NT2/D1 (cell line): ENCODE measurements at regions not wholly inside any gene's neighbourhood (a gene's known extent, or its start where the extent isn't known, plus 50 kb on each side); places are given as distances from the start of the nearest gene placed in this dataset.

Experiments
- DNase-seq: peaks from one replicate; pipeline ENCODE4 v3.0.0-alpha.2; 2011; ENCODE audit warnings: low read depth, low spot score
- H3K27me3 ChIP-seq: 2 replicates; pipeline ENCODE4 v1.6.0; 2011; ENCODE audit warnings: mild to moderate bottlenecking; ENCODE audit not compliant: insufficient read length, insufficient read depth
- H3K36me3 ChIP-seq: 2 replicates; pipeline ENCODE4 v1.6.1; 2011; ENCODE audit warnings: mild to moderate bottlenecking, low read length, mixed read lengths; ENCODE audit not compliant: insufficient read depth, insufficient read length
- H3K4me1 ChIP-seq: 2 replicates; pipeline ENCODE4 v1.5.1; 2011; ENCODE audit not compliant: insufficient read depth, insufficient read length
- H3K4me3 ChIP-seq: 2 replicates; pipeline ENCODE4 v1.5.1; 2011; ENCODE audit warnings: low read depth; ENCODE audit not compliant: insufficient read length
- H3K9ac ChIP-seq: 2 replicates; pipeline ENCODE4 v1.6.0; 2011; ENCODE audit warnings: low read depth; ENCODE audit not compliant: insufficient read length
- H3K9me3 ChIP-seq: 2 replicates; pipeline ENCODE4 v1.5.1; 2011; ENCODE audit warnings: mild to moderate bottlenecking, low read length; ENCODE audit not compliant: insufficient read depth
- SUZ12 ChIP-seq: IDR thresholded peaks from 2 replicates; pipeline ENCODE4 v1.6.1; 2011; ENCODE audit not compliant: insufficient read length, insufficient read depth; ENCODE audit errors: extremely low read depth
- YY1 ChIP-seq: IDR thresholded peaks from 2 replicates; pipeline ENCODE4 v1.6.1; 2011; ENCODE audit not compliant: insufficient read length, insufficient read depth
- ZNF274 ChIP-seq: IDR thresholded peaks from 2 replicates; pipeline ENCODE4 v1.6.1; 2011; ENCODE audit warnings: mild to moderate bottlenecking, low read depth, low read length

GRCh38 chr16:51922476-51922875 lies 624.5 kb downstream of the TOX3 start:
- Histone ChIP-seq H3K9ac (no peak overlapping the region), H3K4me1 (no peaks in the 10 kb centered on the region), H3K9me3 (no peaks in the 10 kb centered on the region), H3K27me3 (no peaks in the 10 kb centered on the region), H3K36me3 (no peaks in the 10 kb centered on the region), H3K4me3 (no peak overlapping the region)
- TF ChIP-seq SUZ12 (no peak), ZNF274 (no peak), YY1 (no peak)
- no peak for DNase-seq

GRCh38 chr16:51919736-51920135 lies 627.2 kb downstream of the TOX3 start:
- DNase-seq = no peak
- no peak for TF ChIP-seq ZNF274
- no peak for TF ChIP-seq SUZ12
- TF ChIP-seq YY1 = no peak
- Histone ChIP-seq H3K27me3 (no peaks in the 10 kb centered on the region), H3K4me3 (no peak overlapping the region), H3K36me3 (no peaks in the 10 kb centered on the region), H3K9me3 (no peaks in the 10 kb centered on the region), H3K4me1 (no peaks in the 10 kb centered on the region), H3K9ac (no peak overlapping the region)

GRCh38 chr16:51916814-51917213 lies 630.1 kb downstream of the TOX3 start:
- Histone ChIP-seq H3K27me3 (no peaks in the 10 kb centered on the region), H3K9ac (no peak overlapping the region), H3K36me3 (no peaks in the 10 kb centered on the region), H3K4me1 (no peaks in the 10 kb centered on the region), H3K4me3 (no peak overlapping the region), H3K9me3 (no peaks in the 10 kb centered on the region)
- no peak for DNase-seq
- TF ChIP-seq YY1 (no peak), SUZ12 (no peak), ZNF274 (no peak)

- TF ChIP-seq SUZ12 (no peak), ZNF274 (no peak), YY1 (no peak)
- H3K4me1 ChIP-seq = no peaks in the 10 kb centered on the region
These were observed 630.7 kb downstream of the TOX3 start for GRCh38 chr16:51916231-51916630.

GRCh38 chr16:51907680-51908079 lies 639.3 kb downstream of the TOX3 start:
- no peak overlapping the region for H3K4me3 ChIP-seq
- no peak overlapping the region for H3K9ac ChIP-seq
- no peaks in the 10 kb centered on the region for H3K27me3 ChIP-seq
- H3K36me3 ChIP-seq = no peaks in the 10 kb centered on the region
- no peak for TF ChIP-seq YY1
- TF ChIP-seq ZNF274 = no peak
- TF ChIP-seq SUZ12 = no peak
- no peaks in the 10 kb centered on the region for H3K4me1 ChIP-seq
- DNase-seq = no peak
- H3K9me3 ChIP-seq = no peaks in the 10 kb centered on the region

More at GRCh38 chr16:51916231-51916630, 630.7 kb downstream of the TOX3 start:
- DNase-seq = no peak
- H3K27me3 ChIP-seq = no peaks in the 10 kb centered on the region
- H3K4me3 ChIP-seq = no peak overlapping the region
- no peaks in the 10 kb centered on the region for H3K9me3 ChIP-seq
- no peaks in the 10 kb centered on the region for H3K36me3 ChIP-seq
- H3K9ac ChIP-seq = no peak overlapping the region

GRCh38 chr16:51900221-51900780 lies 646.6 kb downstream of the TOX3 start:
- H3K9ac ChIP-seq = no peak overlapping the region
- no peaks in the 10 kb centered on the region for H3K9me3 ChIP-seq
- H3K27me3 ChIP-seq = no peaks in the 10 kb centered on the region
- no peak for DNase-seq
- no peaks in the 10 kb centered on the region for H3K4me1 ChIP-seq
- TF ChIP-seq YY1 = no peak
- TF ChIP-seq ZNF274 = no peak
- TF ChIP-seq SUZ12 = no peak
- H3K36me3 ChIP-seq = no peaks in the 10 kb centered on the region
- H3K4me3 ChIP-seq = no peak overlapping the region

- Histone ChIP-seq H3K4me3 (no peak overlapping the region), H3K27me3 (no peaks in the 10 kb centered on the region), H3K9me3 (no peaks in the 10 kb centered on the region), H3K4me1 (no peaks in the 10 kb centered on the region), H3K9ac (no peak overlapping the region), H3K36me3 (no peaks in the 10 kb centered on the region)
- TF ChIP-seq SUZ12 (no peak), YY1 (no peak), ZNF274 (no peak)
- DNase-seq = no peak
These were observed 648.1 kb downstream of the TOX3 start for GRCh38 chr16:51898872-51899271.
